GM12865 (cell line): ENCODE measurements at regions not wholly inside any gene's neighbourhood (a gene's known extent, or its start where the extent isn't known, plus 50 kb on each side); places are given as distances from the start of the nearest gene placed in this dataset.
"Not testable (repeated sequence)": the region's sequence is repeated elsewhere in the genome, so short reads cannot be mapped to it uniquely, and the experiment has no call there.

ENCODE experiments used
- DNase-seq: peaks from one replicate; pipeline ENCODE4 v3.0.0; 2010; ENCODE audit warnings: low read depth
- H3K4me3 ChIP-seq: 2 replicates; pipeline ENCODE4 v1.5.1; 2011; ENCODE audit warnings: mild to moderate bottlenecking, low read depth, low read length, control low read depth

- DNase-seq, result peak; percentile 0
- H3K4me3 ChIP-seq, result peak overlapping the region; percentile 41
These were observed 56.6 kb upstream of the GOLGA8N start for GRCh38 chr15:32536507-32537172.

- H3K4me3 ChIP-seq, DNase-seq: not testable (repeated sequence)
These were observed 57.2 kb upstream of the GOLGA8N start for GRCh38 chr15:32536057-32536493.

GRCh38 chr15:32535150-32535898, 57.9 kb upstream of the GOLGA8N start:
- not testable (repeated sequence) for H3K4me3 ChIP-seq, DNase-seq

DNA sequence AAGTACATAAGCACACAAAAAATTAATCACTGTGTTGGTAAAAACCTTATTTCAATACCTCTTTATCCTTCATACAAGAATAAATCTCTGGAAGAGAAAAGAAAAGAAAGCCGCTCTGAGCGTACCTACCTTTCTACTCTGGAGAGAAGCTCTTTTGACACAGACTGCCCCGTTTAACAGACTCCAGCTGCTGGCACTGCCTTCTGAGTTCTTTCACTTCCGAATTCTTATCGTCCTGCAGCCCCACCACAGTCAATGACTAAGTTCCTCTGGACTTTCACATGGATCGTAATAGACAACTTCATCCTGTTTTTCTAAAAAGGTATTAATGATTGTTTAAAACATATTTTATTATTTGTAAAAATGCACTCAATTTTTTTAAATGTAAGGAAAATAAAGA, 67.5 kb upstream of the GOLGA8O start:
- not testable (repeated sequence) for DNase-seq, H3K4me3 ChIP-seq

DNA sequence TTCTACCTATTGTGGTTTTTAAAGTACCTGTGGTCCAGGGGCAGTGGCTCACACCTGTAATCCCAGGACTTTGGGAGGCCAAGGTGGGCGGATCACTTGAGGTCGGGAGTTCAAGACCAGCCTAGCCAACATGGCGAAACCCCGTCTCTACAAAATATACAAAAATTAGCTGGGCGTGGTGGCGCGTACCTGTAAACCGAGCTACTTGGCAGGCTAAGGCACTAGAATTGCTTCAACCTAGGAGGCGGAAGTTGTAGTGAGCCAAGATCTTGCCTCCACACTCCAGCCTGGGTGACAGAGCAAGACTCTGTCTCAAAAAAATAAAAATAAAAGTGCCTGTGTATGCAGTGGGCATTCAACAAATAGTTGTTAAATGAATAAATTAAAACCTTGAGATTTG, 67.0 kb upstream of the GOLGA8O start:
- DNase-seq, H3K4me3 ChIP-seq: not testable (repeated sequence)

- not testable (repeated sequence) for H3K4me3 ChIP-seq, DNase-seq
These were observed 63.5 kb upstream of the GOLGA8O start for GRCh38 chr15:32518976-32519375.

GRCh38 chr15:32518013-32518412, 62.6 kb upstream of the GOLGA8O start:
- H3K4me3 ChIP-seq, DNase-seq: not testable (repeated sequence)

DNA sequence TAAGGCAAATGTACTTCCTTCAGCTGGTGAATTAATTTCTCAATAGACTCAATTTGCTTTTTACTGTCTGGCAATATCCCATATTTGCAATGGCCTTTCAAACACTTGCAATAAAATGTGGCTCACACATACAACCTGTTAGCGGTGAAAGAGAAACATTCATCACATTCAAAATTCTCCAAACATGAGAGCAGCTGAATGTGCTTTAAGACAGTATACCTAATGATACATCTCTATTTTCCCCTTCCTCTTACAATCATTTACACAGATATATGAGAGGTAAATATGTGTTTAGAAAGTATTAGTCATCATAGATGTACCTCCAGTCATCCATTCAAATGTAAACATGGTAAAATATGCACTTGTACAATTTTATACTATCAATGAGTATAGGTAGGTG, 61.5 kb upstream of the GOLGA8O start:
- not testable (repeated sequence) for DNase-seq, H3K4me3 ChIP-seq

GRCh38 chr15:32513378-32513777, 57.9 kb upstream of the GOLGA8O start:
- not testable (repeated sequence) for H3K4me3 ChIP-seq, DNase-seq

- DNase-seq, result not testable (repeated sequence)
These were observed 54.6 kb upstream of the GOLGA8O start for GRCh38 chr15:32510027-32510426.

GRCh38 chr15:32508081-32508480, 52.6 kb upstream of the GOLGA8O start:
- H3K4me3 ChIP-seq, DNase-seq: not testable (repeated sequence)

More at GRCh38 chr15:32510027-32510426, 54.6 kb upstream of the GOLGA8O start:
- not testable (repeated sequence) for H3K4me3 ChIP-seq

DNA sequence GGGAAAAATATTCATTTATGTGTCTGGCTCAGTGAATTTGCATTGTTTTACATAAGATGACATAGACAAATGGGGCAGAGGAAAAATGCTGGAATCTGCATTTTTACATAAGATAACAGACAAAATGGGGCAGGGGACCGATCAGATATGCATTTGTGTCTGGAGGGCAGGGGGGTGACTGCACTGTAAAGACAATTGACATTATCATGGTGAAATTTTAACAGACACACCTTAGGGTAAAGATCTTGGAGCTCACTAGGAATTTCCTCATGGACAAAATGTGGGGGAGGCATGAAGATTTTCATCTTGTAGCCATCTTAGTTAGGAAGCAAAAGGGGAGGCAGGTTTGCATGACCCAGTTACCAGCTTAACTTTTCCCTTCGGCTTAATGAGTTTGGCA, 51.4 kb upstream of the GOLGA8O start:
- DNase-seq, H3K4me3 ChIP-seq: not testable (repeated sequence)

DNA sequence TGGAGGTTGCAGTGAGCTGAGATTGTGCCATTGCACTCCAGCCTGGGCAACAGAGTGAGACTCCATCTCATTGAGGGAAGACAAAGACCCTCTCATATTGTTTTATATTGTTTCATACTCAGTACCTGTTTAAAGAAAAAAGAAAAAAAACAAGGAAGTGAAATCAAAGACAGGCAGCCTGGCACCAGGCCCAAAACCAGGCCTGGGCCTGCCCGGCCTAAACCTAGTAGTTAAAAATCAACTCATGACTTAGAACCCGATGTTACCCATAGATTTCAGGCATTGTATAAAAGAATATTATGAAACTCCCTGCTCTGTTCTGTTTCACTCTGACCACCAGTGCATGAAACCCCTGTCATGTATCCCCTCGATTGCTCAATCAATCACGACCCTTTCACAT, 50.2 kb upstream of the GOLGA8O start:
- not testable (repeated sequence) for H3K4me3 ChIP-seq, DNase-seq
